GM20000 (cell line): ENCODE measurements at regions not wholly inside any gene's neighbourhood (a gene's known extent, or its start where the extent isn't known, plus 50 kb on each side); places are given as distances from the start of the nearest gene placed in this dataset.

Experiments used
- DNase-seq: peaks from one replicate; pipeline ENCODE4 v3.0.0; 2012; ENCODE audit warnings: low spot score
- CTCF ChIP-seq: IDR thresholded peaks from 2 replicates; pipeline ENCODE4 v1.5.1; 2012; ENCODE audit warnings: mild to moderate bottlenecking, control low read depth; ENCODE audit errors: extremely low read depth, missing control alignments

GRCh38 chrX:19281256-19281655 is 62.5 kb upstream of the PDHA1 start:
- no peak for TF ChIP-seq CTCF
- DNase-seq: no peak

- TF ChIP-seq CTCF: no peak
- no peak for DNase-seq
Measured at GRCh38 chrX:19283597-19284339, 60.0 kb upstream of the PDHA1 start.

- no peak for DNase-seq
- no peak for TF ChIP-seq CTCF
Measured at GRCh38 chrX:19285857-19286256, 57.9 kb upstream of the PDHA1 start.

- no peak for TF ChIP-seq CTCF
- no peak for DNase-seq
Measured at GRCh38 chrX:19291086-19291485, 52.6 kb upstream of the PDHA1 start.

GRCh38 chrX:19293606-19294325 is 50.0 kb upstream of the PDHA1 start:
- no peak for TF ChIP-seq CTCF

More at GRCh38 chrX:19293606-19294325, 50.0 kb upstream of the PDHA1 start:
- no peak for DNase-seq
